ENCODE measurements at regions not wholly inside any gene's neighbourhood (a gene's known extent, or its start where the extent isn't known, plus 50 kb on each side); places are given as distances from the start of the nearest gene placed in this dataset.

- TF ChIP-seq, protein P1, sequence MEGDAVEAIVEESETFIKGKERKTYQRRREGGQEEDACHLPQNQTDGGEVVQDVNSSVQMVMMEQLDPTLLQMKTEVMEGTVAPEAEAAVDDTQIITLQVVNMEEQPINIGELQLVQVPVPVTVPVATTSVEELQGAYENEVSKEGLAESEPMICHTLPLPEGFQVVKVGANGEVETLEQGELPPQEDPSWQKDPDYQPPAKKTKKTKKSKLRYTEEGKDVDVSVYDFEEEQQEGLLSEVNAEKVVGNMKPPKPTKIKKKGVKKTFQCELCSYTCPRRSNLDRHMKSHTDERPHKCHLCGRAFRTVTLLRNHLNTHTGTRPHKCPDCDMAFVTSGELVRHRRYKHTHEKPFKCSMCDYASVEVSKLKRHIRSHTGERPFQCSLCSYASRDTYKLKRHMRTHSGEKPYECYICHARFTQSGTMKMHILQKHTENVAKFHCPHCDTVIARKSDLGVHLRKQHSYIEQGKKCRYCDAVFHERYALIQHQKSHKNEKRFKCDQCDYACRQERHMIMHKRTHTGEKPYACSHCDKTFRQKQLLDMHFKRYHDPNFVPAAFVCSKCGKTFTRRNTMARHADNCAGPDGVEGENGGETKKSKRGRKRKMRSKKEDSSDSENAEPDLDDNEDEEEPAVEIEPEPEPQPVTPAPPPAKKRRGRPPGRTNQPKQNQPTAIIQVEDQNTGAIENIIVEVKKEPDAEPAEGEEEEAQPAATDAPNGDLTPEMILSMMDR (conservative IDR thresholded peaks at IDR 0.05) = no peak
- no peak for TF ChIP-seq ZFX (IDR thresholded peaks at IDR 0.05)
These were observed 110.8 kb downstream of the FAM174A start for GRCh38 chr5:100646011-100646410.

Data from C4-2B (cell line).